Posterior vena cava (tissue), 2 donors: ENCODE measurements at regions not wholly inside any gene's neighbourhood (a gene's known extent, or its start where the extent isn't known, plus 50 kb on each side); places are given as distances from the start of the nearest gene placed in this dataset.

Source experiments
- DNase-seq: peaks from one replicate; pipeline ENCODE4 v3.0.0-alpha.2; 2020; ENCODE audit warnings: low spot score
- intact Hi-C, 2 donors: fragments of 100-400 bp; cut with DNase I; formaldehyde crosslinking; loops; one replicate each; pipeline versions ENCODE4 v1.14.1 to v1.14.2; 2022 to 2023
- donor health status: DM: yes; HTN: yes; CAD: no.
- donor health status: DM: yes; HTN: yes; CAD: no.

DNA sequence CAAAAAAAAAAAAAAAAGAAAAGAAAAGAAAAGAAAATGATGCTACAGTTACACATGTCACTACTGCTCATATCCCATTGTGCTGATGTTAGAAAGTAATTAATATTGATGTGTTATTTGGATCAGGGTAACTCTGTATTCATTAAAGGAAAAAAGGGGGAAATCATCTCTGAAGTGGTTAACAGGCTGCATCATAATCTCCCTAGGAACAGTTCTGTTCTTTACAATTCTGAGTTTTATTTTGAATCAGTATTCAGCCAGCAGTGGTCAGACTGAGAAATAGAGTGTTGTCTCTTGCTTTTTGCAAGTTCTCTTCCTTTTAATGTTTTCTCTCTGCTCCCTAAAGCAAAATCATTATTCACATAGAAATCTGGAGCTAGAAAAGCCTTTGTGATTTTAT, 128.6 kb upstream of the CRY1 start:
- intact Hi-C loops, result no loop called here
- no peak for DNase-seq

DNA sequence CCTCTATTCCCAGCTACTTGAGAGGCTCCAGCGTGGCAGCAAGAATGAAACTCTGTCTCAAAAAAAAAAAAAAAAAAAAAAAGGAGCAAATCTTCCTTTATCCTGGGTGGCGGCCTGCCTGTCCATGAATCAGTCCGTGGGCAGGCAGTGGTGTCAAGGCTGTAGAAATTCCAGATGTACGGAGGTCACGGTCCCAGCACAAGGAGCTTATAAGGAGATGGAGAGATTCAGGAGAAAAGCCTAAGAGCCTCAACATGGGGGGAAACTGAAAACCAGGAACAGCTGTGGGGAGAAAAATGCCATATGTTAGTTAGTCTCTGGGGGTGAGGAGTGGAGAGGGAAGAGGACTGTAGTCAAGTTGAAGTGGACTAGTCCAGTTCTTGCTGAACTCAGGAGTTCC, 130.5 kb upstream of the CRY1 start:
- intact Hi-C loops, result no loop called here
- DNase-seq, result no peak

DNA sequence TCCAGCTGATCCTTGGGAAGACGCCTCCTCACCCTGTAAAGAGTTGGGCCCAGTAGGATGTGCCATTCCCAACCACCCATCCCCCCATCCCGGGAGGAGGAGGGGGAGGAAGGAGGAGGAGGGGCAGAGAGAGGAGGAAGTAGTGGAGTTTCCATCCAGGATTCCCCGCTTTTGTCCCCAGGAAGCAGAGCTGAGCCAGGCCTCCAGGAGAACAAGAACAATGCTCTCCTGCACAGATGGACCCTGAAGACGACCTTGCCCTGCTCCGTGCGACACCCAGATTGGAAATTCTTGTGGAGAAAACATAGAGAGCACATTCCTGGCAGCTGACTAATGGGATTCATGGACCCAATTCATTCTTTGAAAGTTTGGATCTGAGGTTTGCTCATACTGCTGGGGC, 132.3 kb upstream of the CRY1 start:
- DNase-seq, result no peak
- intact Hi-C loops, result no loop called here

DNA sequence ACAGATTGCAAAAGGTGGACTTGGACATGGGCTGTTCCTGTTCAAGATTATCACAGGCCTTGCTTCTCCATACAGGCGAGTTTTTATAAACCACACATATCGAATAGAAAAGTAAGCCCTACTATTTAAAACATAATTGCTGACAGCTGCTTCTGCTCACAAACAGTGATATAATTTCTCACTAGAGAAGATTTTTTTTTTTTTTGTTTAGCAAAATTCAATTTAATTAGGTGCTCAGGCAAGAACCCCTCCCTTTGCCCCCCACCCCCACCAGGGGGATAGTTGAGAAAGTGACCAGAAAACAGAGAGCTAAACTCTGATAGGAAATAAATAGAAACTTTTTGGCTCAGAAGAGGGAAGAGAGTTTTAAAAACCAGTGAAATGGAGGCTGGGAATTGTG, 132.8 kb upstream of the CRY1 start:
- no peak for DNase-seq
- intact Hi-C loops, result no loop called here

DNA sequence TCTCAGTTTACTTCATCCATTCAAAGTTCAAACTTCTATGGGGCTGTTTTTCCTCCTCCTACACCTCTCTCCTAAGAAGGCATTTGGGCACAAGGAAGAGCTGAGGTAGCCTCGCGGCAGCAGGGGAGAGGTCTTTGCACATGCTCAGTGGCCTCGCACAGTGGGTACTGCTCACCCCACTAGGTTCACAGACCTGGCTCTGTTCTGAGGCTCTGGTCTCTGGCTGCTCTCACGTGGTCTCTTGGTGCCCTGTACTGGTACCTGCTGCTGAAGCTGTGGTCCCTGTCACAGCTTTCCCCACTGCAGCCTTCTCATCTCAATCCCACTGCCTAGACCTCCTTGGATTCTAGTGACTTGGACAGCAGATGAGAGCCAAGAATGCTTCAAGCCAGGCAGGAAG, 134.7 kb upstream of the CRY1 start:
- no peak for DNase-seq
- intact Hi-C loops, result no loop called here

DNA sequence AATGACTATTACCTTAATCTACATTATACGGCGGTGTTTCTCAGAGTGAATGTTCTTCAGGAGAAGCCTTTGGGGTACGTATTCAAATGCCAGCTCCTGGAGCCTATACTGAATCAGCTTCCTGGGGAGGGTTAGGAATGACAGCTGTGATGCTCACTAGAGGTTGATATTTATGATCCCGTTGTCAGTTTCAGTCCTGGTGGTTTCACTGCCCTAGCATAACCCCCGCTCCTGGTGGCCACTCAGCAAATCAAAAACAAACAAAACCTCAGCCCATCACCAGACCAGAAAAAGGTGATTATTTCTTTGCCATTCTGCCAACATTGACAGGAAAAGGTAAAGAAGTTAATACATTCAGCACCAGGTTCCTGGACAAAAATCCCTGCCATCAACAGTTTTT, 136.5 kb upstream of the CRY1 start:
- intact Hi-C loops, result no loop called here
- no peak for DNase-seq

DNA sequence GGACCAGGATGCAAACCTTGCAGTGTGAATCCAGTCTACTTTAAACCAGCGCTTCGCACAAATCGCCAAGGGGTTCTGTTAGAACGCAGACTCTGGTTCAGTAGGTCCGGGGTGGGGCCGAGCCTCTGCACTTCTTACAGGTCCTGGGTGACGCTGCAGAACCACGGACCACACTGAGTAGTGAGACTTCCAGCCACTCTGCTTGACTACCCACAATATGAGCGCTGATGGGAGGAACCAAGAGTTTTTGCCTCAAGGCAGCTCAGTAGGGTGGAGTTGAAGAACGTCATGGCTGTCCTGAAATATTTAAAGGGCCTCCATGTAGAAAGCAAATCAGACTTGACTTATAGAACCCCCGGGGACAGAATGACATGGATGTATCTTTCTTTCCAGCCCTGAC, 138.0 kb upstream of the CRY1 start:
- intact Hi-C loops, result no loop called here
- DNase-seq, result no peak

DNA sequence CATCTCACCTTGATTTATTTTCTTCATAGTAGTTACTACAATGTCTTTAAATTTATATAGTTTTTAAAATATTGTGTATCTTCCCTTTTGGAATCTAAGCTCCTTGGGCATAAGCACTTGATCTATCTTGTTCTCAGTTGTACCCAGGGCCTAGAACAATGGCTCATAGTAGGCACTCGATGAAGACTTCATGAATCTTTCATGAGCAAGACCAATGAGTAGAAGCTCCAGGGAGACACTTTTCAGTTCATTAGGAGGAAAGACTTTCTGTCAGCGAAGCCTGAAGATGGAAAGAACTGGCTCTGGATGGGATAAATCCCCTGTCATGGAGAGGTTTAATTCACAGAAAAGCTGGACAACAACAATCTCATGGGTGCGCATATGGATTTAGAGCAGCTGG, 140.2 kb upstream of the CRY1 start:
- intact Hi-C loops, result no loop called here
- DNase-seq, result no peak

DNA sequence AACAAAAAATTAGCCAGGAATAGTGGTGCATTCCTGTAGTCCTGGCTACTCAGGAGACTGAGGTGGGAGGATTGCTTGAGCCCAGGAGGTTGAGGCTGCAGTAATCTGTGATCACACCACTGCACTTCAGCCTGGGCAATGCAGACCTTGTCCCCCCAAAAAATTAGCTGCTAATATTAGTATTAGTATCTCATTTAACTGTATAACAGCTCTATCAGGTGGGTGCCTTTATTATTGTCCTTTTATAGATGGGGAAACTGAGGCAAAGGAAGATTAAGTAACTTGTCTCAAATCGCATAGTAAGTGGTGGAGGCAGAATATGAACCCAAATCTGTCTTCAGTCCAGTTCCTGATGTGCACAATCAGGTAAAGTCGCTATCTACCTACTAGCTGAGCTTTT, 142.3 kb upstream of the CRY1 start:
- intact Hi-C loops, result no loop called here
- DNase-seq, result no peak

DNA sequence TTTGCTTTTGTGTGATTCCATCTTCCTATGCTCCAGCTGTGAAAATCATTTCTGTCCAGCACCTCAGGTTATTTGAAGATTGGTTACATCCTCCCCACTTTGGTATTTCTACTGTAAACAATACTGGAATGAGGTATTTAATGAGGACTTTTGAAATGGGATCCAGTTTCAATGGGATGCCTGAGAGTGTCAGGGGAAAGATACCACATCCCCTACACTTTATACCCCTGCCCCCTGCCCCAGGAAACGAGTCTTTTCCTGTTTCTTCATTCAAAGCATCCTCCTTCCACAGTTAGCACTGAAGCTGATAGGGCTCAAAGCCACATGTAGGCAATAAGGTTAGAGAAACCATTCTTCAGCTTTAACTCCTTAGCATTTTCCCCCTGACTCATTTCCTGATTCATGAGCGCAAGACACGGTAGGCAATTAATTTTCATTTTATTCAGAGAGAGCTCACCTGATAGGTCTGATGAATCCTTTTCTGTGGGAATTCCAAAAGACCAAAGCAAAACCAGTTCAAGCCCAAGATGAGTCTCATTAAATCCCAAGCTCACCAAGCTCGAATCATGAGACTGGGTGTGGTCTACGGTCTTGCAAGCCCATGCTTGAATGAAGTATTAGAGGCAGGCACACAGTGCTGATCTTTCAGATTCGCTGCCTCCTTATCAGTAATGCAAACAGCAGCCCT, 143.6 kb upstream of the CRY1 start:
- DNase-seq, result no peak
- intact Hi-C loops, result no loop called here

DNA sequence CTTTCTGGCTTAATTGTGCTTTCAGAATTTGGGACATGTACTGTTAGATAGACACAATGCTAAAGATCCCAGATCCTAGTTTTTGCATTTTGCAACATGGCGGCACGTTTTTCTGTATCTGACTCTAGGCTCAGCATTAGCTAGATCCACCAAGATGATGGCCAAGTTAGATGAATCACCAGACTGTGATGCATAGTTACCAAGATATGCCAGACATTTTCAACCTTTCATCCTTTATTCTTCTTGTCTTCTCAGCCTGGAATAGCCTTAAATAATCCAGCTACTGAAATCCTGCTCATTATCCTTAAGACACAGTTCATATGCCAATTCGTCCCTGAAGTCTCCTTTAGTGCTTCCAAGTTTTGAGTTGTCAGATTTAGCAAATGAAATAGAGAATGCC, 144.9 kb upstream of the CRY1 start:
- no peak for DNase-seq
- intact Hi-C loops, result no loop called here

DNA sequence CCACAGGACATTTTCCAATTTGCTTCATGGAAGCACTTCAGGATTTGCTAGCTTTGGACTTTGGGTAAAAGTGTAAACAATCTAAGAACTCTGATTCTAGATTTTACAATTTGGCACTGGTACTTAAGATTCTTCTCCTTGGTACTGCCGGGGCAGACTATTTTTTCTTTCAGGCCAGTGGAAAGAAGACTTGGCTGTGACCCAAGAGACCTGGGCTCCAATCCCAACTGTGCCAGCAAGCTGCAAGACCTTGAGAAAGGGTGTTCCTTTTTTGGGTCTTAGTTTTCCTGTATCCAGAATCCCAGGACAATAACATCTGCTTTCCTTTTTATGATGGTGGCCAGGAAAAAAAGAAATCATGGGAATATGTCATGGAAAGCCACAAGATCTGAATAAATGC, 148.1 kb upstream of the CRY1 start:
- DNase-seq, result no peak
- intact Hi-C loops, result no loop called here

DNA sequence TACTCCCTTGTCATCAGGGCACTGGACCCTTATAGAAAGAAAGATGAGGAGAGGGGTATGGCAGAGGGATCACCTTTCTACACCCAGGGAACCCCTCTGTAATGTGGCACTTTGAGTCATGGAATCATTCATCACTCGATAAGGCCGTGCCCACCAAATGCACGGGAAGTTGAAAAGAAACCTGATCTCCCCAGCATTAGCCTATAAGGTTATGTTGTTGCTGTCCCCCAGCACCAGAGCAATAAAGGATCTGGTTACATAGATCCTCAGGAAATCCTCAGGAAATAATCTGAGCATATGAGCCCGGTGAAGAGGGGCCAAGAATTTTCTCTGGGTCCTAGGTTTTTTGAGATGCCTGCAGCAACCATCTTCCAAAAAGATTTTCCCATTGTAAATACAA, 148.8 kb upstream of the CRY1 start:
- DNase-seq, result no peak
- intact Hi-C loops, result no loop called here

DNA sequence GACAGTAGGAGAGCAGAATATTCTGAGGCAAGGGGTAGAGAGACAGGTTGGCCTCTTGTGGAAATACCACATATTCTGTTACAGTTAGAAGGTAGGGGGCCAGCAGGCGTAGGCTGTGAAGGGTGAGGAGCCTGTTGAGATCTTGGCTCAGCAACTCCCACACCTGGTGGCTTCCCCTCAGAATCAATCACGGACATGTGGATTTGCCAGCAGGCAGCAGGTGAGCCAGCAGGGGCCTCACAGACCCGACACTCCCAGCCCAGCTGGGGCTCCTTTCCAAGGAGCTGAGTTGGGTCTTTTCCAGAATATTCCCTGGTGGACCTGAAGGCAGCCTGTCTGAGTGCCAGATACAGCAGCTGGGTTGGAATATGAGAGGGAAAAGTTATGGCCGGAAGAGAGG, 150.0 kb upstream of the CRY1 start:
- intact Hi-C loops, result no loop called here
- no peak for DNase-seq

DNA sequence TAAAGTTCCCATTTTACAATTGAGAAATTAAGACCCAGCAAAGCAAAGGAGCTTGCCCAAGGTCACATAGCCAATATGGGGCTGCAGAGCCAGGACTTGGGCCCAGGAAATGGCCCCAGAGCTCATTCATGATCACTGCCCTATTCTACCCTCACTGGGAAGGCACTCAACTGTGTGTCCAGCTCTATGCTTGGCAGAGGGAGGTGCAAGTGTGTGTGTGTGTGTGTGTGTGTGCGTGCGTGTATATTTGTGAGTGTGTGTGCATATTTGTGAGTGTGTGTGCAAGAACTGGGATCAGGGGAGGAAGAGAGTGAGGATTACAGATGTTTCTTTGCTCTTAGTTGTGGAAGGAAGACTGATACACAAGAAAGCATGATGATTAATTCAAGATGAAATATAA, 151.2 kb upstream of the CRY1 start:
- intact Hi-C loops, result no loop called here
- DNase-seq, result no peak

DNA sequence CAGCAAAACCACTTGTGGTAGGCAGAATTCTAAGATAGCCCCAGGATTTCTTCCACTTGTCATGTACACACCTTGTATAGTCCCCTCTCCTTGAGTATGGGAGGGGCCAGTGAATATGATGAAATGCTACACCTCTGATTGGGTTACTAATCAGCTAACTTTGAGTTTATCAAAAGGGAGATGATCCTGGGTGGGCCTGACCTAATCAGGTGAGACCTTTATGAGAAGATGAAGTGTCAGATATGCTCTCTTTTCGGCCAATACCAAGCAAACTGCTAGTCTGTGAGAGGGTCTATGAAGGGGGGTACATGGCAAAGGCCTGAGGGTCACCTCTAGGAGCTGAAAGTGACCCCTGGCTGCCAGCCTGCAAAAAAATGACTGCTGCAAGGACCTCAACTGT, 154.3 kb upstream of the CRY1 start:
- intact Hi-C loops, result no loop called here
- no peak for DNase-seq

DNA sequence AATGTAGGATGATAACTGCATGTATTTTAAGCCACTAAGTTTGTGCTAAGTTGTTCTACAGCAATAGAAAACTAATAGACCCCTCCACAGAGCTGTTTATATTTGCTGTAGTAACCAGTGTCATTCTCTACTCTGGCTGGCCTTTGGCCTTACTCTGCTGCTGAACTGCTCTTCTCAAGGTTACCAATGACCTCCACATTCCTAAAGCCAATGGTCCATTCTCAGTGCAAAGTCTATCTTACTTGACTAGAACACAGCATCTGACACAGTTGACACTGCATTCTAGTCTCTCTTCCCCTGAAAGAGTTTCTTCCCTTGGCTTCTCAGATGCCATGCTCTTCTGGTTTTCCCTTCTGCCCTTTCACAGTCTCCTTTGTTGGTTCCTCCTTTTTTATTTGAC, 154.8 kb upstream of the CRY1 start:
- intact Hi-C loops, result no loop called here

DNA sequence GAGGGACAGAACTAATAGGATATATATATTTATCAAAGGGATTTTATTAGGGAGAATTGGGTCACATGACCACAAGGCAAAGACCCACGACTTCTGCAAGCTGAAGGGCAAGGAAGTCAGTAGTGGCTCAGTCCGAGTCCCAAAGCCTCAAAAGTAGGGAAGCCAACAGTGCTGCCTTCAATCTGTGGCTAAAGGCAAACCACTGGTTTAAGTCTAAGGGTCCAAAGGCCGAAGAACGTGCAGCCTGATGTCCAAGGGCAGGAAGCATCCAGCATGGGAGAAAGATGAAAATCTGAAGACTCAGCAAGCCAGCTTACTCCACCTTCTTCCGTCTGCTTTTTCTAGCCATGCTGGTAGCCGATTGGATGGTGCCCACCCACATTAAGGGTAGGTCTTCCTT, 157.9 kb upstream of the CRY1 start:
- no peak for DNase-seq
- intact Hi-C loops, result no loop called here

More for the DNA sequence above, 154.8 kb upstream of the CRY1 start:
- DNase-seq, result no peak

DNA sequence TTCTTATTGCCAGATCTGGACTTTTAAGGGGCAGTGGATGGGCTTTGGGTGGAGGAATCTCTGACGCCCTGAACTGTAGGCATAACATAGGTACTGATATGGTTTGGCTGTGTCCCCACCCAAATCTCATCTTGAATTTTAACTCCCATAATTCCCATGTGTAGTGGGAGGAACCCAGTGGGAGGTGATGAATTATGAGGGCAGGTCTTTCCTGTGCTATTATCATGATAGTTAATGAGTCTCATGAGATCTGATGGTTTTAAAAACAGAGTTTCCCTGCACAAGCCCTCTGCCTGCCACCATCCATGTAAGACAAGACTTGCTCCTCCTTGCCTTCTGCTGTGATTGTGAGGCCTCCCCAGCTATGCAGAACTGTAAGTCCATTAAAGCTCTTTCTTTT, 160.0 kb upstream of the CRY1 start:
- intact Hi-C loops, result no loop called here
- no peak for DNase-seq

DNA sequence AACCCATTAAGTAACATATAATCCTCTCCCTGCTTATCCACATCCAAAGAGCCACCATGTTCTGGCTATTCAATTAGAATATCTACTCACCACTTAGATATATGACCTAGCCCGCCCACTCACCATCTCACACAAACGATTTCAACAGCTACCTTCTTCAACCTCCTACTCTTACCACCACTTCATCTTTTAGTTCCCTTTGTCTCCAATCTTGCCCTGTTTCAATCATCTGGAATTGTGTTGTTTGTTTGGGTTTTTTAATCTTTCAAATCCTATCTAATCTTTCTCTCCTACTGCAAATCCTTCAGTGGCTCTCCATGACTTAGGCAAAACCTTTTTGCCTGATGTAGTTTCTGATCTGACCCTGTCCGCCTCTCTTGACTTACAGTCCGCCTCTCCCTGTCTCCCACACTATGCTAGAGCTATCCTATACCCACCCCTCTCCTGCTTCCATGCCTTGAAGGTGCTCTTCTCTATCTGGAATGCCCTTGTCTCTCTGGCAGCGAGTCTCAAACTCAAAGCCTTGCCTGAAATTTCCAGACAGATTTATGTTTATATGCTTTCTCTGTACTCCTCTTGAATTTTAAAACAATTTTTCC, 161.0 kb upstream of the CRY1 start:
- intact Hi-C loops, result no loop called here
- DNase-seq, result no peak

DNA sequence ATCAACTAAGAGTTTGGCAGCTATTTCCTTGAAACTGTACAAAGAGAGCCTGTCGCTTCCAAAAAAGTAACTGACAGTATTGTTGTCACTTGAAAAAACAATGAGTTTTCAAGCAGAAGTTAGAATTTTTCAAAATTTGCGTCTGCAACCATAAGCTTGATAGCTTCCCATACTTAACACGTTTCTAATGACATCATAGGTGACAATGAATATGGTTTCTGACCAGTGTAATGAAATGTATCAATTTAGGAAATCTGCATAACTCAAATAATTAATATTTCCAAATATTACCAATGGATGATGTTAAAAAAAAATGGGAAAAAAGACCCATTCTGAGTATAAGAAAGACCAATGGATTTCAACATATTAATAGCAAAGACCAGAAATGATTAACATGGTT, 165.4 kb upstream of the CRY1 start:
- no peak for DNase-seq
- intact Hi-C loops, result no loop called here

DNA sequence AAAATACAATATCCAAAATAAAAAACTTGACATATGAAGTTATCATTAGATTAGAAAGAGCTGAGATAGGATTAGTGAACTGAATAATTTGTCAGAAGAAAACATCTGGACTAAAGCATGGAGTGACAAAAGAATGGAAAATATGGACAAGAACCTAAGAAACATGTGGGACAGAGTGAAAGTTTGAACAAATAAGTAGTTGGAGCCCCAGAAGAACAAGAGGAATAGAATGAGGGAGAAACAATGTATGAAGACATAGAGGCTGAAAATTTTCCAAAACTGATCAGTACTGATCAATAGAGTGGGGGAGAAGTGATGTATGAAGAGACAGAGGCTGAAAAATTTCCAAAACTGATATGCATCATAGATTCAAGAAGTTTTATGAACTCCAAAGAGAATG, 170.6 kb upstream of the CRY1 start:
- DNase-seq, result no peak
- intact Hi-C loops, result no loop called here
